ENCODE measurements at regions not wholly inside any gene's neighbourhood (a gene's known extent, or its start where the extent isn't known, plus 50 kb on each side); places are given as distances from the start of the nearest gene placed in this dataset.

DNA sequence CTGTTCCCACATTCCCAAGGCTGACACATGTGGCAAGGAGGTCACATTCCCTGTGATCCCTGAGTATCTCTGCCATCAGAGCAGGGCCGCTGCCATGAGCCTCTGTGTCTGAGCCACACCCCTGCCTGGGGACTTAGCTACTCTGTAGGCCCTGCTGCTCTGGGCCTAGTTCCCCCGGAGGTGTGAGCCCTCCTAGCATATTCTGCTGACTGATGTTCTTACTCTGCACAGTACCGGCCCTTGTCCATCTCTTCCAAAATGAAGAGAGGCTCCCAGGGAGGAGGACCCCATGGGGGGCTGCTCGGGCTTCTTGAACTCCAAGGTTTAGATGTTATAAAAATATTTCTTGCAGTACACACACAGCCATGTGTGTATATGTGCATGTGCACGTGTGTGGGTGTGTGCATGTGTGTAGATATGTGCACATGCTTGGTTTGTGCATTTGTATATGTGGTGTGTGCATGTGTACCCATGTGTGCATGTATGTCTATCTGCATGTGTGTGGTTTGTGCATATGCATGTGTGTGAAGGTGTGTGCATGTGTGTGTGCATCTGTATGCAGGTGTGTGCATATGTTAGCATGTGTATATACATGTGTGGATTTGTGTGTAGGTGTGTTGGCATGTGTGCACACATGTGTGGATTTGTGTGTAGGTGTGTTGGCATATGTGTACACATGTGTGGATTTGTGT is 101.2 kb downstream of the ERMARD start:
- DNase-seq (ENCODE audit: low read depth in 2 of 2): no peak

DNA sequence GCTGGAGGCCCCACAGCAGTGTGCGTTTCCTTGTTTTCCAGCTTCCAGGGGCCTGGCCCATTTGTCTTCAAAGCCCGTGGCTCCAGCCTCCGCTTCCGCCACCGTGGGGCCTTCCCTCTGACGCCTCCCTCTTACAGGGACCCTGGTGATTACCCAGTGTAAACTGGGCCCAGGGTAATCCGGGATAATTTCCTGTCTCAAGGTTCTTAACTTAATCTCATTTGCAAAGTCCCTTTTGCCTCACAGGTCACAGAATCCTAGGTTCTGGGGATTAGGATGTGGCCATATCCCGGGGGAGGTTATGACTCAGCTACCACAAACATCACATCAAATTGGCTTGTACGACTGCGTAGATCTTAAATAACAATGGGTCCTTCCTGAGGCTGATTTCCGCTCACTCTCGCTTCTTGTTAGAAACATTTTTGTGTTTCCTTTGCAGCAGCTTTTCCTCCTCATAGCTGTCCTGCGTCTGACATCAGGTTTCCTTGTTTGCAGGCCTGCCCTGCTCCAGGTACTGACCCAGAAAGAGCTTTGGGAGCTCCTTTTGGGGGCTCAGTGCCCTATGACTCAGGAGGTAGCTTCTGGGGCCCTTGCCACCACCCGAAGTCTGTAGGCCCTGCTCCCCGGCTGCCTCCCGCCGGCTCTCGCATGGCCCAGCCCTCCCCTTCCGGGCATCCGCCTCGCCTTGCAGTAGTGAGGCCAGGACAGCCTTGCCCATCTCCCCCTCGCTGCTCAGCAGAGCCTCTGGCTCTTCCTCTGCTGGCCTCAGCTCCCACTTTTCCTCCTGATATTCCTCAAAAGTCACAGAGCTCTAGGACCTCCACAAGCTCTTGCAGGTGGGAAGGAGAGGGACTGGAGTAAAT is 100.5 kb downstream of the ERMARD start:
- DNase-seq (ENCODE audit: low read depth in 2 of 2): no peak

DNA sequence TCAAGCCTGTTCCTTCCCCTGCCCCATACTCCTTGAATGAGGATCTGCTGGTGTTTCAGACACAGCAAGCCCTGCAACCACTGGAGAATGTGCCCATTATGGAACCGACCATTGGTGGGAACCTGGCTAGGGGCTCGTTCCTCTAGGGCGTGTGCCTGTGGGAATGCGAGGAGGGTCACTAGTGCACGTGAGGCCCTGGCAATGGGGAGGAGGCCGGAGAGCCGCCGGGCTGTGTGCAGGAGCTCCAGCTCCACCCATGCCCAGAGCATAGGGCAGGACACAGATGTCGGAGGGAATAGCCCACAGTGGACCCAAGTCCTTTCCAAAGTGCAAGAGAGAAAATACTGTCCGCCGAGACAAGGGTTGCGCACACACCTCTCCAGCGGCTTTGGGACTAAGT is 99.3 kb downstream of the ERMARD start:
- no peak for DNase-seq (ENCODE audit: low read depth in 2 of 2)

DNA sequence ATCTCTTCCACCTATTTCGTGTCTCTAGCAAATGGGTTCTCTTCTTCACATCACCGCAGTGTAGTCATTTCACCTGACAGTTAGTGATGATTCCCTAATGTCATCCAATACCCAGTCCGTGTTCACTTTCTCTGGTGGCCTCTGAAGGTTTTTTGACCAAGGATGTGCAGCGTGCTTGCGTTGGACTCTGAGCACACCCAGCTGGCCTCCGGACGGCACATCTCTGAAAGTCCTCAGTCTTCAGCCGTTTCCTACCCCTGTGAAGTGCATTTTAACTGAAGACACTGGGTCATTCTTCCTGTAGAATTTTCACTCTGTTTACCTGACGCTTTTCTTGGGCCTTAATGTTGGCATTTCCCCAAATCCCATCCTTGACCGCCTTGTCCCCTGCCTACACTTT is 98.7 kb downstream of the ERMARD start:
- DNase-seq (ENCODE audit: low read depth in 2 of 2): no peak

DNA sequence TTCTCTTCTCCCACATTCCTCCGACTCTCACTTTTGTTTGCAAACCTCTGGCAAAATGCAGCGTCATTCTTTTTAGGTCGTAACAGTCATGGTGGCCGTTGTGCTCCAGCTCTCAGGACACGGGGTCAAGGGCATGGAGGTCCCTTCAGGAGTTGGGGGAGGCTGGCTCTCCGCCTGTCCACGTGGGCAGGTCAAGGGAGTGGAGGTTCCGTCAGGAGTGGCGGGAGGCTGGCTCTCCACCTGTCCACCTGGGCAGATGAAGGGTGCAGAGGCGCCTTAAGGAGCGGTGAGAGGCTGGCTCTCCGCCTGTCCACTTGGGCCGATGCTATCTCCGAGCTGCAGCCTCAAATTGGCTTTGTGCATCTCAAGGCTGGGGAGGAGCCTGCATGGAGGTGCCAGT is 98.0 kb downstream of the ERMARD start:
- DNase-seq (ENCODE audit: low read depth in 2 of 2): no peak

DNA sequence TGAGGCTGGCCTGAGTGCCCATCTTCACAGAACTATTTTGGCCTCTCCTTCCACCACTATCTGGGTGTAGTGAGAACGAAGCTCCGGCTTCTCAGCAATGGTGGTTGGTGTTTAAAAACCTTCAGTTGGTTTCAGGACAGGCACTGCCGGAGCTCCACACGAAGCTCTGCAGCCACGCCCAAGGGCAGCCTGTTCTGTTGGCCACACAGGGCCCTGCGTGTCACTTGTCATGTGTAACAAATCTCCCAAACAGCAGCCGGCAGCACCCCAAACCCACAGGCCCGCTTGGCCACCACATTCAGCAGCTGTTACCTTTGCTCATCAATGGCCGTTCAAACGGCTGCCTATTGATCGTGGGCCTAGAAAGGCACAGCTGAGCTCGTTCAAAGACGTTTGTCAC is 97.5 kb downstream of the ERMARD start:
- no peak for DNase-seq (ENCODE audit: low read depth in 2 of 2)

DNA sequence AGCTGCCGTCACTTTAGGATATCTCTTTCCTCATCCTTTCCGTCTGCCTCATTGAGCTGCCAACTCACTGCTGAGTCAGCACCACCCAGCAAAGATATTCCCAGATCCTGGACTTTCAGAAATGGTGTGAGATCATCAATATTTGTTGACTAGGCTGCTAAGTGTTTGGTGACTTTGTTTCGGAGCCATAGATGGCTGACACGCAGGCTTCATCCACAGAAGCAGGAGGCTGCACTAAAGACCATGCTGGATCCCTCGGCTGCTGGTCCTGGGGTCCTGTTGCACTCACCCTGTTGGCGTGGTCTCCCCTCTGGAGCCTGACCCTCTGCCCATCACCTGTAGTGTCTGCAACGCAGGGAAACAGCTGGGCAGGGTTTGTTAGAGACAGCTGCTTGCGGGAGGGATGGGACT is 96.5 kb downstream of the ERMARD start:
- DNase-seq (ENCODE audit: low read depth in 2 of 2): no peak

DNA sequence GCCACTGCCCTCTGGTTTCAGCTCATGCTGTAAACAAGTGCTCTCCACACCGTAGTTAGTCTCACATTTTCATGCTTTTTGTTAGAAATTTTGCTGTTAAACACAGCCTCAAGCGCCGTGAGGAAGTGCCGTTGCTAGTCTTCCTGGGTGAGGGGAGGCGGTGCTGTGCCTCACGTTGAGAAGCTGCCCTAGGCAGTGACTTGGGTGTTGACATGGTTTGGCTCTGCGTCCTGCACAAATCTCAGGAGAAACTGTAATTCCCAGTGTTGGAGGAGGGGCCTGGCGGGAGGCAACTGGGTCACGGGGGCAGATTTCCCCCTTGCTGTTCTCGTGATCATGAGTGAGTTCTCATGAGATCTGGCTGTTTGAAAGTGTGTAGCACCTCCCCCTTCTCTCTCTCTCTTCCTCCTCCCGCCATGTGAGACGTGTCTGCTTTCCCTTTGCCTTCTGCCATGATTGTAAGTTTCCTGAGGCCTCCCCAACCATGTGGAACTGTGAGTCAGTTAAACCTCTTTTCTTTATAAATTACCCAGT is 95.8 kb downstream of the ERMARD start:
- DNase-seq (ENCODE audit: low read depth in 2 of 2): no peak

DNA sequence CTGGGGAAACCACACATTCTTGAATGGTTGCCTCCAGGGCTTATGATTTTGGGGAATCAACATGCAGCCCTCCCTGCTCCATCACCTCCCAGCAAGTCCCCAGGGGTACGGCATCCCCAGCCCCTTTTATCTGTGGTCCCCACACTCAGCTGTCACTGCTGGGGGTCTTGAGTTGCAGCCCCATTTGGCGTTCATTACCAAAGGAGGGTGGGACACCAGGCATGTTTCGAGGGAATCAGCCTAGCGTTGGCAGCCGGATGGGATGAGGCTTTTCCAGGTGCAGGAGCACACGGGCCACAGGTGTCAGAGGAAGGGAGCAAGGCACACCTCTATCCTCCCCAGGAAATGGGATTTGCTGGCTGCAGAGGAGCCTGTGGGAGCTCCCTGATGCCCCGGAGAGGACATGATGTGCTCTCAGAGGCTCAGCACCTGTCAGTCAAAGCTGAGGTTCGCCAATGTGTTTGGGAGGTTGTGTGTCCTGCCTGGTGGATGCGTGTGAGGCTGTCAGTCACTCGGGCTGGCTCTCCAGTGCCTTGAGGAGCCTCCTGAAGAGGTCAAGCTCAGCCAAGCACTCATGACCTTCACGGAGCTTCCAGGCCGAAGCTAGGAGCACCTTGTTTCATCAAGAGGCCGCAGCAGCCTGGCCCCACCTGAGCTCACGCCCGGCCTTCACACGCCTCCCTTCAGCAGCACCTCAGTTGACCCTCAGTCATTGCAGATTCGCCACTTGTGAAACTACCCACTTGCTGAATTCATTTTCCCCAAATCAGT is 95.0 kb downstream of the ERMARD start:
- DNase-seq (ENCODE audit: low read depth in 2 of 2): no peak

DNA sequence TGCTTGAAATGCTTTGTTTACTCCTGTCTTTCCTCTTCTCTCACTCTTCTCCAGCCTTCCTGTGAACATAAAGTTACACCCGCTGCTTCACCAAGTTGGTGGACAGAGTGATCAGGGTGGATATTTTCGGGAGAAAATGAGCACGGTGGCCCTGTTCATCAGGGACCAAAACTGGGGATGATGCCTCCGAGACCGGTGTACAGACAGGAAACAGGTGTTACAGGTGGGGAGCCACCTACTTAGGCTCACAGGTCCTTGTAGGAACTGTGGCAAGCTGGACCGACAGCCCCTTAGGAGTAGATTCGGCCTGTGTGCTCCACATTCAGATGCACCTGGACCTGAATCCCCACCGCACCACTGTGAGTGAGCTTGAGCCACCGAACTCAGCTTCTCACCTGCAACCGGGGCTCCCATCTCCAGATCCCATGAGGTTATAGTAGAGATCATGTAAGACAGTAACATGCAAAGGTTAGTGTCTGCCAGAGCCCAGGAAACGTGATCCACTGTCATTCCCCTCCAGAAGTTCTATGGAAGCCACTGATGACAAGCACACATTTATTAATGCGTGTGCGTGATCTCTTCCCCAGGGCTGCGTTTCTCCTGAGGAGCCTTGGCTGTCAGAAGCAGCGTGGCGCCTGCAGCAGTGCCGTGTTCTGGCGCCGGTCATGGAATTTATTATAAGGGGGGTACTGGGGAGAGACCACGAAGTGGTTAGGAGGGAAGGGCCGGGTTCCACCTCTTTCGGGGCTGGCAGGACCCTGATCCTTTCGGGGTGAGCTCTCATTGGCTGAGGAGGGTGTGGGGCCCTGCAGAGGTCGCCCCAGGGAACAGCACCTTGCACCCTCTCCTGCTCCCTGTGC is 94.2 kb downstream of the ERMARD start:
- DNase-seq (ENCODE audit: low read depth in 2 of 2): no peak

DNA sequence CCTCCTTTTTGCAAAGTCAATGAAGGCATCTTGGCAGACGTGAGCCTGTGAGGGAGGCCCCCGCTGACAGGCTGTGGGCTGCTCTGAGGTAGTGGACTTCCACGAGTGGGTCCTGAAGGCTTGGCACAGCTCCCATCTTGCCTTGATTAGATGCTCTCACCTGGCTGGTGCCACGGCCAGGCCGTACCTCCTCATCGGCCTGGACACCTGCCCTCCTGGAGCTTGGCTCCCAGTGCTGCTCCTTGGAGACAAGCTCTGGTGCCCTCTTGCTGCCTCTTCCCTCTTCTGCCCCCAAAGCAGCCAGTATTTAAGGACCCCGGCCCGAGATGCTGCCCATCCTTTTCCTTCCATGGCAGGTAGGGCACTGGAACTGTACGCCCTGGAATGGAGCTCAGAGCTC is 93.5 kb downstream of the ERMARD start:
- DNase-seq (ENCODE audit: low read depth in 2 of 2): no peak

DNA sequence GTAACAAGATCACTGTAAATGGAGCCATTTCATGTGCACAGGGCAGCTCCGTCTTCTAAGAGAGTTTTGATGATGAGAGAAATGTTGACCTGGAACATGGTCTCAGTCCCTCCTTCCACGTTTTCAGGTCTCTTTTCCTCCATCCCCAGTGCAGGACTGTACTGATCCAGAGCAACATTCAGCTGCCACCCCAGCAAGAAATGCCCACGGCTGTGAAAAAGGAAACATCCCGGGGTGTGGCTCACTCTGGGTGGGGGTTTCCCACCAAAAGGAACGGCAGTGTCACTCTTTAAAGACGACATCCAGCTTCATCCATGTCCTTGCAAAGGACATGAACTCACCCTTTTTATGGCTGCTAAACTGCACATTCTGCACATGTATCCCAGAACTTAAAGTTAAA is 92.6 kb downstream of the ERMARD start:
- DNase-seq (ENCODE audit: low read depth in 2 of 2): no peak

DNA sequence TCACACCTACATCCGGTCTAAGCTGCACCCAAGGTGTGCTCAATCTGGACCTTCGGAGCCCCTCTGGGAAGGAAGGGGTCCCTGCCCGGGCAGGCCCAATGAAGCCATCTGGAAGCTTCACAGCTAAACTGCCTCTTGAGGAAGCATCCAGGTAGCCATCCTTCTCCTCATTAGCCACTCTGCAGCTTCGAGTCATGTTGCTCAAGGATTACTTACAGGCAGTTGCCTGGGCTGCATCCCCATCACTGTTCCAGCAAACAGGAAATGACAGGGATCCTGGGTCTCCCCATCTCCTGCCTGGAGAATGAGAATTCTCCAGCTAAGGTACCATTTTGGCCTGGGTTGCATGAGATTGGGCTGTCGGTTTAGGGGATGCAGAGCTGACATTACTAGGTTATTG is 91.7 kb downstream of the ERMARD start:
- no peak for DNase-seq (ENCODE audit: low read depth in 2 of 2)

DNA sequence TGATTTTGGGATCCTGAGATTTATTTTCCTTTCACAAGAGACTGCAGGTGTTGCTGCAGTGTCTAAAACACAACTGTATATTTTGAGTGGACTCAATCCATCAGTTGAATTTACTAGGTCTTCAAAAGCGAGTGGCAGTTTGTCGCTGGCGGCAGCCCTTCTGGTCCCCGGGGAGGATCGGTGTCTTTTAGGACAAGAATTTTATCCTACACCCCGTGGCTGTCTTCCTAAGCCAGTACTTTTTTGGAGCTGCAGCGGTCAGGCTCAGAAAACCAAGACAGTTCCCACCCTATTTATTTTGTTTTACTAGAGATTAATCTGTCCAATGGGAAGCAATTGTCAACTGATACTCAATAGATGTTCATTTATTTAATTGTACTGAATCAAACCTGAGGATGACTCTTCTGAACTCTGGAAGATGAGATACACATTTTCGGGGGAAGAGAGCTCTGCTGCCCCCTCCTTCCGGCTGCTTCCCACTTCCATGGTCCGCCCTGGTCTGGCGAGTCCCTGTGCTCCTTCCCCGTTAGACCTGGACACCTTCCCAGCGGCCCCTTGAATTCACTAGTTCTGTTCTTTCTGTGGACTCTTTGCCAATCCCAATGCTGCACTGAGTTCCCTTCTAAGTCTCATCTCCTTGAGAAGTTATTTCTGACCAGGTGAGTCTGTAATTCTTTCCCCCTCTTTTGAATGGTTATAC is 90.6 kb downstream of the ERMARD start:
- DNase-seq (ENCODE audit: low read depth in 2 of 2): no peak

DNA sequence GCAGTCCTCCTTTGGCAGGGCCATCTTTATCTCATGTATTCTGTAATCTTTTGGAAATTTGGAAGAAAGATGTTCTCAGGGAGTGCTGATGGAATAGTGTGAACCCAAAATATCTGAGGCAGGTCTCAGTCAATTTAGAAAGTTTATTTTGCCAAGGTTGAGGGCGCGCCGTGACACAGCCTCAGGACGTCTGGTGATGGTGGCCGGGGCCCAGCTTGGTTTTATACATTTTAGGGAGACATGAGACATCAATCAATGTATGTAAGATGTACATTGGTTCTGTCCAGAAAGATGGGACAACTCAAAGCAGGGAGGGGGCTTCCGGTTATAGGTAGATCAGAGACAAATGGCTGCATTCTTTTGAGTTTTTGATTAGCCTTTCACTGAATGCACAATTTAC is 89.8 kb downstream of the ERMARD start:
- DNase-seq (ENCODE audit: low read depth in 2 of 2): no peak

DNA sequence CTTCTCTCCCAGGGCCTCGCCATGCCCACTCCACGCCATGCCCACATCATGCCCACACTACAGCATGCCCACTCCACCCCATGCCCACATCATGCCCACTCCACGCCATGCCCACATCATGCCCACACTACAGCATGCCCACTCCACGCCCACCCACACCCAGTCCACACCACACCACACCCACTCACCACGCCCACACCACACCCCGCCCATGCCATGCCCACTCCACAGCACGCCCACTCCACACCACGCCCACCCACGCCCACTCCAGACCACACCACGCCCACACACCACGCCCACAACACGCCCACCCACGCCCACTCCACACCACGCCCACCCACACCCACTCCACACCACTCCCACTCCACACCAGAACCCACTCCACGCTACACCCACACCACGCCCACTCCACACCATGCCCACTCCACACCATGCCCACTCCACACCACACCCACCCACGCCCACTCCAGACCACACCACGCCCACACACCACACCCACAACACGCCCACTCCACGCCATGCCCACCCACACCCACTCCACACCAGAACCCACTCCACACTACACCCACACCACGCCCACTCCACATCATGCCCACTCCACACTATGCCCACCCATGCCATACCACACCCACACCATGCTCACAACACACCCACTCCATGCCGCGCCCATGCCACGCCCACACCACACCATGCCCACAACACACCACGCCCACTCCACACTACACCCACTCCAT is 88.6 kb downstream of the ERMARD start:
- DNase-seq (ENCODE audit: low read depth in 2 of 2): no peak

DNA sequence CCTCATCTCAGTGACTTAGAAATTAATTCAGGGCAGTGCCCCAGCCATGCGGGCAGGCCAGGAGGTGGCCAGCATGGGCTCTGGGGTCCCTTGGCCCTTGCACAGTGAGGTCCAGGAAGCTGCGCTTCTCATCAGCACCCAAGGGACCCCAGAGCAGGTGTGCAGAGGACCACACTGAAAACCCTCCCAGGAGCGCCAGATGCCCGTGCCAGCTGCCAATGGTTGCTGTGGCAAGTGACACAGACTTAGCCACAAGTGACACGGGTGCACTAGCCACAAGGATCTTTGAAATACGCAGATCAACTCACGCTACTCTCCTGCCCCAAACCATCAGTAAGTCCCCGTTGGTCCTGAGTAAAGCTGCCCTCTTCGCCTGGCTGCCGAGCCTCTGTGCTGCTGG is 88.1 kb downstream of the ERMARD start:
- DNase-seq (ENCODE audit: low read depth in 2 of 2): no peak

DNA sequence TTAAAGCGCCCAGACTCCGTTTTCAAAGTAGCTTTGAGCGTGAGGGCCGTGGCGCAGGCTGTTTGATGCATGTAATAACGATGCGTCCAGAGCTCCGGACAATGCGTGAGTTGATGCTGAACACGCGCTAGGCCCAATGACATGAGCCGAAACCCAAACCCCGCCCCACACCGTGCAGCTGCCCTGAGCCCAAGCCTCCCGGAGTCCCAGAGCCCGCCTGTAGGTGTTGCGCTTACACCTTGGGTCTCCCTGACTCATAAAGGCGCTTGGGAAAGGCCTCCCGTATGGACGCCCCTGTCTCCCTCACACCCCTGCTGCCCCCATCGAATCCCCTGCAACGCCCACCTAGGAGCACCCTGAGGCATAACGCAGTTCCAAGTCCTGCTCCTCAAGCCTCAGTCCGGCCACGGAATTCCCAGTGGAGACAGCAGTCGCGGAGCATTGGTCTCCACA is 87.6 kb downstream of the ERMARD start:
- DNase-seq (ENCODE audit: low read depth in 2 of 2): no peak

DNA sequence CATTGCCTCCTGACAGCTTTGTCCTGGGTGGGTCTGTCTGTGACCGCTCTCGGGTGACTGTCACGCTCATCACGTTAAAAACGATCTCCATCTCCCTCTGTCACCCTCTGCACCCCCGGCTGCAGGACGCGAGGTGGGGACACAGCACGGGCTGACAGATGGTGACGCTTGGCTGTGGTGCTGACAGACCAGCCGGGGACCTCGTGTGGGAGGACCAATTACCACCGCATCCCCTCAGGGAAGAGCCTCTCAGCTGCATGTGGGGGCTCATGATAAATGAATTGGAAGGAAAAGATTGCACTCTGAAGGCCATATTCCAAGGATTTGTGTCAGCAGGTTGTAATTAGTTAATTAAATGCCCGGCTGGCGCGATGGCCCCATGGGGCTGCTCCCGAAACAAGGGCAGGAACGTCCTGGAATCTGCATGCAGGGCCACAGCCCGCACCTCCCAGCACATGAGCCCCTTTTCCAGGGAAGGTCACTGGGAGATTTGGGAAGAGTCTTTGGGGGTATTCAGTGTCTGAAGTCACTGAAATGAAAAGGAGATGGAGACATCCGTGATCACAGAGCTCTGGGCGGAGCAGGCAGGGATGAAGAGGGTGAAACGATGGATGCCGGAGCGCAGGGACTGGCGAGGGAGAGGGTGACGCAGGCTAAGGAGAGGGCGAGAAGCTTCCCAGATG is 87.1 kb downstream of the ERMARD start:
- DNase-seq (ENCODE audit: low read depth in 2 of 2): no peak
